Panc1 (cell line): ENCODE measurements at regions not wholly inside any gene's neighbourhood (a gene's known extent, or its start where the extent isn't known, plus 50 kb on each side); places are given as distances from the start of the nearest gene placed in this dataset.
A peak's percentile ranks its signal among the peaks of the same experiment; 100 is the strongest.
"Not testable (repeated sequence)": the region's sequence is repeated elsewhere in the genome, so short reads cannot be mapped to it uniquely, and the experiment has no call there.

Source experiments
- ATAC-seq: fragments of 200-7000 bp; cut with Tn5 transposase; 2 replicates; pipeline ENCODE4 v1.9.1; 2020; ENCODE audit warnings: mild to moderate bottlenecking, moderate library complexity
- BruUV-seq: library from RNA; stranded (reverse); fragments of 400-500 nt; replicated peaks from 2 replicates; lab custom pipeline; 2021; lab: Mats Ljungman, UMichigan
- CTCF ChIA-PET: fragments of 300-600 bp; sonication (Branson Sonifier 250); formaldehyde crosslinking; loops from one replicate; lab custom pipeline; 2022; ENCODE audit warnings: antibody characterized with exemption; lab: Charles Lee
- POLR2A ChIA-PET: fragments of 300-600 bp; sonication (Branson Sonifier 250); formaldehyde crosslinking; loops from one replicate; lab custom pipeline; 2022; ENCODE audit warnings: antibody characterized with exemption; lab: Charles Lee
- DNase-seq: peaks from one replicate; pipeline ENCODE4 v3.0.0-alpha.2; 2010; ENCODE audit warnings: low read depth, low spot score
- H3K27ac ChIP-seq: 2 replicates; pipeline ENCODE4 v1.5.1; 2011; ENCODE audit warnings: mild to moderate bottlenecking, low read length, inconsistent platforms
- H3K27me3 ChIP-seq: fragments of 200-500 bp; sonication (Bioruptor generic); 2 replicates; pipeline ENCODE4 v1.6.0; 2014; ENCODE audit warnings: low read length, inconsistent platforms; ENCODE audit not compliant: control insufficient read depth, insufficient read depth
- H3K36me3 ChIP-seq: fragments of 200-500 bp; sonication (Bioruptor generic); 2 replicates; pipeline ENCODE4 v1.5.1; 2014; ENCODE audit warnings: inconsistent platforms, mild to moderate bottlenecking, low read length, moderate library complexity; ENCODE audit not compliant: control insufficient read depth, insufficient read depth
- H3K4me1 ChIP-seq: 2 replicates; pipeline ENCODE4 v1.5.1; 2011; ENCODE audit warnings: inconsistent platforms, mild to moderate bottlenecking, low read length, moderate library complexity; ENCODE audit not compliant: control insufficient read depth, insufficient read depth
- H3K4me3 ChIP-seq, 2 experiments: 2 replicates each; pipeline ENCODE4 v1.5.1; 2011 to 2012; ENCODE audit warnings: low read depth in 2 of 2, low read length in 2 of 2, mild to moderate bottlenecking in 2 of 2, inconsistent platforms in 1 of 2, moderate library complexity in 1 of 2
- H3K9me3 ChIP-seq: fragments of 200-500 bp; sonication (Bioruptor generic); 2 replicates; pipeline ENCODE4 v1.5.1; 2014; ENCODE audit warnings: low read depth, mild to moderate bottlenecking, inconsistent platforms, low read length, moderate library complexity; ENCODE audit not compliant: control insufficient read depth, insufficient read depth
- POLR2AphosphoS5 ChIP-seq: IDR thresholded peaks from 2 replicates; pipeline ENCODE4 v1.6.1; 2012; ENCODE audit warnings: mild to moderate bottlenecking, low read depth, low read length, moderate library complexity
- SIN3A ChIP-seq: IDR thresholded peaks from 2 replicates; pipeline ENCODE4 v1.6.1; 2012; ENCODE audit warnings: low read depth, mild to moderate bottlenecking, low read length, moderate library complexity, borderline replicate concordance; ENCODE audit not compliant: insufficient read depth
- TCF7L2 ChIP-seq: IDR thresholded peaks from 2 replicates; pipeline ENCODE4 v1.6.1; 2011; ENCODE audit warnings: mild to moderate bottlenecking, low read depth, low read length, inconsistent platforms
- in situ Hi-C: cut with HindIII; loops from 2 replicates; pipeline ENCODE4 v1.10.0; 2016; ENCODE audit warnings: low sequenced_read_pairs, low pct_unique_long_range_greater_than_20kb
- intact Hi-C: fragments of 100-400 bp; cut with micrococcal nuclease; formaldehyde crosslinking; loops from one replicate; pipeline ENCODE4 v1.10.0; 2022; ENCODE audit not compliant: unreplicated experiment
- TF ChIP-seq, protein P1 (sequence below), 2 experiments: IDR thresholded peaks; 2 replicates each; pipeline ENCODE4 v1.6.1; 2011 to 2012; ENCODE audit warnings: low read depth in 2 of 2, control low read depth in 1 of 2, low read length in 1 of 2, mild to moderate bottlenecking in 1 of 2, moderate library complexity in 1 of 2; ENCODE audit not compliant: insufficient read depth in 1 of 2
- TF ChIP-seq, protein P2 (sequence below): fragments of 450-650 bp; IDR thresholded peaks from 2 replicates; pipeline ENCODE4 v1.5.1; 2017; ENCODE audit warnings: mild to moderate bottlenecking

DNA sequence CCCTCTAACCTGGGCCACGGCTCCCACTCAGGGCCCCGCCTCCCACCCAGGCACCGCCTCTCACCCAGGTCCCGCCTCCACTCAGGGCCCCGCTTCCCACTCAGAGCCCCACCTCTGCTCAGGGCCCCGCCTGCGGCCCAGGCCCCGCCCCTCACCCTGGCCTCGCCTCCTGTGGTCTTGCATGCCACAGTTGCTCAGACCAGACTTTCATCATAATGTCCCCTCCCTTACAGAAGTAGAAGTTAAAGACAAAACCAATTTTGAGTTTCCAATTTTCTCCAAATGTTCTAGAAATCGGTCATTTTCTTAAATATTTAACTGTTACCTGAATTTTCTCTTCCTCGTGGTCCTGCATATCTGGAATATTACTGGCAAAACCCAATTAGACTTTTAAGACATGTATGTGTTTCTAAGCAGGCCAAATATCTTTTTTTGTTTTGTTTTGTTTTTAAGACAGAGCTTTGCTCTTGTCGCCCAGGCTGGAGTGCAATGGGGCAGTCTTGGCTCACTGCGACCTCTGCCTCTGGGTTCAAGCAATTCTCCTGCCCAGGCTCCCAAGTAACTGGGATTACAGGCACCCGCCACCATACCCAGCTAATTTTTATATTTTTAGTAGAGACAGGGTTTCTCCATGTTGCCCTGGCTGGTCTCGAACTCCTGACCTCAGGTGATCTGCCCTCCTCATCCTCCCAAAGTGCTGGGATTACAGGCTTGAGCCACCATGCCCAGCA lies 102.8 kb downstream of the FAM53A start:
- H3K4me1 ChIP-seq, H3K9me3 ChIP-seq, in situ Hi-C loops, BruUV-seq, POLR2A ChIA-PET, H3K27me3 ChIP-seq, H3K36me3 ChIP-seq, H3K4me3 ChIP-seq, CTCF ChIA-PET, H3K27ac ChIP-seq, intact Hi-C loops, DNase-seq: not testable (repeated sequence)
- peak; percentile 60 for ATAC-seq

DNA sequence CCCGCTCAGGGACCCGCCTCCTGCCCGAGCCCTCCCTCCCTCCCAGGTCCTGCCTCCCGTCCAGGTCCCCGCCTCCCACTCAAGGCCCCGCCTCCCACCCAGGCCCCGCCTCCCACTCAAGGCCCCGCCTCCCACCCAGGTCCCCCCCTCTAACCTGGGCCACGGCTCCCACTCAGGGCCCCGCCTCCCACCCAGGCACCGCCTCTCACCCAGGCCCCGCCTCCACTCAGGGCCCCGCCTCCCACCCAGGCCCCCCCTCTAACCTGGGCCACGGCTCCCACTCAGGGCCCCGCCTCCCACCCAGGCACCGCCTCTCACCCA lies 103.5 kb downstream of the FAM53A start:
- H3K9me3 ChIP-seq, POLR2A ChIA-PET, H3K4me1 ChIP-seq, H3K27me3 ChIP-seq, DNase-seq, BruUV-seq, H3K4me3 ChIP-seq, H3K36me3 ChIP-seq, ATAC-seq, H3K27ac ChIP-seq, in situ Hi-C loops, intact Hi-C loops: not testable (repeated sequence)
- CTCF ChIA-PET: interaction anchor here (0.8 kb wide), 1 partner anchor 102 kb away, joined by 7 read pairs; no protein-coding TSS in a partner anchor

DNA sequence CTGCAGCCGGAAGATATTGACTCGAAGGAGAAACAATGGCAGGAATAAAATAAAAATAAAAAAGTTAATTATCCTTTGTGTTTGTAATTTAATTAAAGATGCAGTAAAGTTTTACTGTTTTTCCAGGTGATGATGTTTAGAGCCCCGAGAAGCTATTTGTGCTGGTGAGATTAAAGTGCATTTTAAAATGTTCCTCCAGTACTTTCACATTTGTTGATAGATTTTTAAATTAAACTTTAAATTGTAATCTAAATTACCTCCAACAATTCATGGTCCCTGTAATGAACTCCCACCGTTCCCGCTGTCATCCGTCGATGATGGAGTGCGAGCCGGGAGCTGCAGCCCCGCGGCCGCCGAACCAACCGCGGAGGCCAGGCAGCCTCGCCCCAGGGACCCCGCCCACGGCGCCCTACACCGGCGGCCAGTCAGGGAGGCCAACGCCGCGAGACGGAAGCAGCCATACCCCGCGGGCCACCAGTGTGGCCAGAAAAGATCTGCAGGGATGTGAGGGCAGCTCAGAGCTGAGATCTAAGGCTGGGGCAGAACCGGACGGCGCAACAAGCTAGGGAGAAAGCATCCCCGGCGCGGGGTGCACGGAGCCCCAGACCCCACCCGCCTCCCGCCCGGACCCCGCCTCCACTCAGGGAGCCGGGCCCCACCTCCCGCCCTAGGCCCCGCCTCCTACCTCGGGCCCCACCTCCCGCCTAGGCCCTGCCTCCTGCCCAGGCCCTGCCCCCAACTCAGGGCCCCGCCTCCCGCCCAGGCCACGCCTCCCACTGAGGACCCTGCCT lies 104.0 kb downstream of the FAM53A start:
- Histone ChIP-seq H3K9me3 (no peaks in the 10 kb centered on the region), H3K27ac (peak overlapping the region; percentile 65; the same call in 1 of the 2 replicates), H3K27me3 (no peaks in the 10 kb centered on the region), H3K36me3 (no peaks in the 10 kb centered on the region), H3K4me1 (peaks cover 4% of the 10 kb centered on the region; the same call in 1 of the 2 replicates), H3K4me3 (peak overlapping the region; percentile 54 to 69)
- peak; percentile 32 for DNase-seq
- BruUV-seq: no TSS peak
- TF ChIP-seq TCF7L2 (no peak), SIN3A (no peak), POLR2AphosphoS5 (no peak)
- TF ChIP-seq, protein P1, sequence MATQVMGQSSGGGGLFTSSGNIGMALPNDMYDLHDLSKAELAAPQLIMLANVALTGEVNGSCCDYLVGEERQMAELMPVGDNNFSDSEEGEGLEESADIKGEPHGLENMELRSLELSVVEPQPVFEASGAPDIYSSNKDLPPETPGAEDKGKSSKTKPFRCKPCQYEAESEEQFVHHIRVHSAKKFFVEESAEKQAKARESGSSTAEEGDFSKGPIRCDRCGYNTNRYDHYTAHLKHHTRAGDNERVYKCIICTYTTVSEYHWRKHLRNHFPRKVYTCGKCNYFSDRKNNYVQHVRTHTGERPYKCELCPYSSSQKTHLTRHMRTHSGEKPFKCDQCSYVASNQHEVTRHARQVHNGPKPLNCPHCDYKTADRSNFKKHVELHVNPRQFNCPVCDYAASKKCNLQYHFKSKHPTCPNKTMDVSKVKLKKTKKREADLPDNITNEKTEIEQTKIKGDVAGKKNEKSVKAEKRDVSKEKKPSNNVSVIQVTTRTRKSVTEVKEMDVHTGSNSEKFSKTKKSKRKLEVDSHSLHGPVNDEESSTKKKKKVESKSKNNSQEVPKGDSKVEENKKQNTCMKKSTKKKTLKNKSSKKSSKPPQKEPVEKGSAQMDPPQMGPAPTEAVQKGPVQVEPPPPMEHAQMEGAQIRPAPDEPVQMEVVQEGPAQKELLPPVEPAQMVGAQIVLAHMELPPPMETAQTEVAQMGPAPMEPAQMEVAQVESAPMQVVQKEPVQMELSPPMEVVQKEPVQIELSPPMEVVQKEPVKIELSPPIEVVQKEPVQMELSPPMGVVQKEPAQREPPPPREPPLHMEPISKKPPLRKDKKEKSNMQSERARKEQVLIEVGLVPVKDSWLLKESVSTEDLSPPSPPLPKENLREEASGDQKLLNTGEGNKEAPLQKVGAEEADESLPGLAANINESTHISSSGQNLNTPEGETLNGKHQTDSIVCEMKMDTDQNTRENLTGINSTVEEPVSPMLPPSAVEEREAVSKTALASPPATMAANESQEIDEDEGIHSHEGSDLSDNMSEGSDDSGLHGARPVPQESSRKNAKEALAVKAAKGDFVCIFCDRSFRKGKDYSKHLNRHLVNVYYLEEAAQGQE (IDR thresholded peaks at IDR 0.05; ENCODE audit: insufficient read depth in 1 of 2, low read depth in 2 of 2, low read length in 1 of 2): no peak
- TF ChIP-seq, protein P2, sequence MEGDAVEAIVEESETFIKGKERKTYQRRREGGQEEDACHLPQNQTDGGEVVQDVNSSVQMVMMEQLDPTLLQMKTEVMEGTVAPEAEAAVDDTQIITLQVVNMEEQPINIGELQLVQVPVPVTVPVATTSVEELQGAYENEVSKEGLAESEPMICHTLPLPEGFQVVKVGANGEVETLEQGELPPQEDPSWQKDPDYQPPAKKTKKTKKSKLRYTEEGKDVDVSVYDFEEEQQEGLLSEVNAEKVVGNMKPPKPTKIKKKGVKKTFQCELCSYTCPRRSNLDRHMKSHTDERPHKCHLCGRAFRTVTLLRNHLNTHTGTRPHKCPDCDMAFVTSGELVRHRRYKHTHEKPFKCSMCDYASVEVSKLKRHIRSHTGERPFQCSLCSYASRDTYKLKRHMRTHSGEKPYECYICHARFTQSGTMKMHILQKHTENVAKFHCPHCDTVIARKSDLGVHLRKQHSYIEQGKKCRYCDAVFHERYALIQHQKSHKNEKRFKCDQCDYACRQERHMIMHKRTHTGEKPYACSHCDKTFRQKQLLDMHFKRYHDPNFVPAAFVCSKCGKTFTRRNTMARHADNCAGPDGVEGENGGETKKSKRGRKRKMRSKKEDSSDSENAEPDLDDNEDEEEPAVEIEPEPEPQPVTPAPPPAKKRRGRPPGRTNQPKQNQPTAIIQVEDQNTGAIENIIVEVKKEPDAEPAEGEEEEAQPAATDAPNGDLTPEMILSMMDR: no peak
- intact Hi-C loops: no loop called here
- ATAC-seq: peak; percentile 78
- CTCF ChIA-PET: interaction anchor here (0.8 kb wide), 1 partner anchor 102 kb away, joined by 7 read pairs; no protein-coding TSS in a partner anchor
- in situ Hi-C loops: no loop called here
- POLR2A ChIA-PET: no interaction called here
